ENCODE measurements at regions not wholly inside any gene's neighbourhood (a gene's known extent, or its start where the extent isn't known, plus 50 kb on each side); places are given as distances from the start of the nearest gene placed in this dataset.

- DNase-seq (ENCODE audit: low read depth in 2 of 2, low spot score in 1 of 2) = no peak
Measured at GRCh38 chr2:8095978-8096377, 585.9 kb upstream of the ID2 start.

- DNase-seq (ENCODE audit: low read depth in 2 of 2, low spot score in 1 of 2) = no peak
Measured at GRCh38 chr2:8096484-8096883, 585.4 kb upstream of the ID2 start.

- no peak for DNase-seq (ENCODE audit: low read depth in 2 of 2, low spot score in 1 of 2)
Measured at GRCh38 chr2:8098476-8099266, 583.2 kb upstream of the ID2 start.

GRCh38 chr2:8099267-8099582, 582.6 kb upstream of the ID2 start:
- no peak for DNase-seq (ENCODE audit: low read depth in 2 of 2, low spot score in 1 of 2)

GRCh38 chr2:8101614-8102277, 580.1 kb upstream of the ID2 start:
- DNase-seq (ENCODE audit: low read depth in 2 of 2, low spot score in 1 of 2) = no peak

- DNase-seq (ENCODE audit: low read depth in 2 of 2, low spot score in 1 of 2) = no peak
Measured at GRCh38 chr2:8102470-8102869, 579.4 kb upstream of the ID2 start.

GRCh38 chr2:8103085-8103708, 578.7 kb upstream of the ID2 start:
- no peak for DNase-seq (ENCODE audit: low read depth in 2 of 2, low spot score in 1 of 2)

- no peak for DNase-seq (ENCODE audit: low read depth in 2 of 2, low spot score in 1 of 2)
Measured at GRCh38 chr2:8107150-8107549, 574.7 kb upstream of the ID2 start.

GRCh38 chr2:8107621-8108378, 574.1 kb upstream of the ID2 start:
- no peak for DNase-seq (ENCODE audit: low read depth in 2 of 2, low spot score in 1 of 2)

GRCh38 chr2:8110716-8111115, 571.1 kb upstream of the ID2 start:
- no peak for DNase-seq (ENCODE audit: low read depth in 2 of 2, low spot score in 1 of 2)

- no peak for DNase-seq (ENCODE audit: low read depth in 2 of 2, low spot score in 1 of 2)
Measured at GRCh38 chr2:8111193-8111592, 570.7 kb upstream of the ID2 start.

GRCh38 chr2:8115456-8115855, 566.4 kb upstream of the ID2 start:
- DNase-seq (ENCODE audit: low read depth in 2 of 2, low spot score in 1 of 2) = no peak

- no peak for DNase-seq (ENCODE audit: low read depth in 2 of 2, low spot score in 1 of 2)
Measured at GRCh38 chr2:8115966-8116365, 565.9 kb upstream of the ID2 start.

GRCh38 chr2:8116661-8117060, 565.2 kb upstream of the ID2 start:
- DNase-seq (ENCODE audit: low read depth in 2 of 2, low spot score in 1 of 2) = no peak

GRCh38 chr2:8118940-8119781, 562.7 kb upstream of the ID2 start:
- DNase-seq (ENCODE audit: low read depth in 2 of 2, low spot score in 1 of 2) = no peak

GRCh38 chr2:8119782-8120505, 561.9 kb upstream of the ID2 start:
- DNase-seq (ENCODE audit: low read depth in 2 of 2, low spot score in 1 of 2) = no peak

GRCh38 chr2:8120506-8120860, 561.4 kb upstream of the ID2 start:
- DNase-seq (ENCODE audit: low read depth in 2 of 2, low spot score in 1 of 2) = no peak

- DNase-seq (ENCODE audit: low read depth in 2 of 2, low spot score in 1 of 2) = no peak
Measured at GRCh38 chr2:8121022-8121825, 560.6 kb upstream of the ID2 start.

GRCh38 chr2:8121826-8122513, 559.9 kb upstream of the ID2 start:
- no peak for DNase-seq (ENCODE audit: low read depth in 2 of 2, low spot score in 1 of 2)

All from stimulated activated CD8-positive, alpha-beta memory T cell treated with anti-CD3 and anti-CD28 coated beads, Interleukin-4, amount 100 ng/mL, for 4 hours (primary cell).